OCI-LY7 (cell line): ENCODE measurements at regions not wholly inside any gene's neighbourhood (a gene's known extent, or its start where the extent isn't known, plus 50 kb on each side); places are given as distances from the start of the nearest gene placed in this dataset.

ENCODE experiments used
- CTCF ChIP-seq: fragments of 200-600 bp; sonication (generic); conservative IDR thresholded peaks from 2 replicates; pipeline ENCODE4 v1.5.1; 2014; ENCODE audit warnings: mild to moderate bottlenecking, antibody characterized with exemption, low read length, moderate library complexity, mixed read lengths
- EZH2phosphoT487 ChIP-seq: fragments of 200-600 bp; sonication (generic); IDR thresholded peaks from 2 replicates; pipeline ENCODE4 v1.6.1; 2018; ENCODE audit warnings: low read depth, borderline replicate concordance, mild to moderate bottlenecking, mixed run types, antibody characterized with exemption, low read length, moderate library complexity, mixed read lengths

GRCh38 chr3:30306896-30307295 lies 299.5 kb upstream of the TGFBR2 start:
- no peak for TF ChIP-seq CTCF
- TF ChIP-seq EZH2phosphoT487: no peak
